H9 (cell line): ENCODE measurements at regions not wholly inside any gene's neighbourhood (a gene's known extent, or its start where the extent isn't known, plus 50 kb on each side); places are given as distances from the start of the nearest gene placed in this dataset.

Experiments used
- DNase-seq: peaks from one replicate; pipeline ENCODE4 v3.0.0-alpha.2; 2017
- H2AFZ ChIP-seq: one replicate; pipeline ENCODE4 v1.6.1; 2013; ENCODE audit warnings: mild to moderate bottlenecking, low read length, control low read depth, moderate library complexity
- H2AK5ac ChIP-seq: 2 replicates; pipeline ENCODE4 v1.6.1; 2013; ENCODE audit warnings: low read length, control low read depth, mixed read lengths; ENCODE audit not compliant: insufficient read length
- H2BK120ac ChIP-seq: one replicate; pipeline ENCODE4 v1.6.1; 2013; ENCODE audit warnings: low read depth, mild to moderate bottlenecking, low read length, control low read depth, inconsistent platforms; ENCODE audit not compliant: poor library complexity, severe bottlenecking
- H2BK12ac ChIP-seq: 2 replicates; pipeline ENCODE4 v1.6.1; 2013; ENCODE audit warnings: low read length, control low read depth, mixed read lengths, low read depth; ENCODE audit not compliant: insufficient read length
- H2BK15ac ChIP-seq: 2 replicates; pipeline ENCODE4 v1.6.1; 2013; ENCODE audit warnings: low read depth, low read length, control low read depth
- H2BK20ac ChIP-seq: one replicate; pipeline ENCODE4 v1.6.1; 2013; ENCODE audit warnings: low read depth, mild to moderate bottlenecking, low read length, control low read depth, inconsistent platforms; ENCODE audit not compliant: poor library complexity, severe bottlenecking
- H2BK5ac ChIP-seq: 2 replicates; pipeline ENCODE4 v1.6.1; 2013; ENCODE audit warnings: low read length, control low read depth, mixed read lengths; ENCODE audit not compliant: insufficient read length
- H3K14ac ChIP-seq: 2 replicates; pipeline ENCODE4 v1.6.1; 2013; ENCODE audit warnings: low read length, control low read depth; ENCODE audit not compliant: insufficient read depth
- H3K18ac ChIP-seq: 2 replicates; pipeline ENCODE4 v1.6.1; 2013; ENCODE audit warnings: low read depth, mild to moderate bottlenecking, mixed read lengths, low read length, control low read depth; ENCODE audit not compliant: insufficient read length
- H3K23ac ChIP-seq: 2 replicates; pipeline ENCODE4 v1.6.1; 2013; ENCODE audit warnings: low read length, control low read depth, mixed read lengths, low read depth; ENCODE audit not compliant: insufficient read length
- H3K23me2 ChIP-seq: 2 replicates; pipeline ENCODE4 v1.6.1; 2013; ENCODE audit warnings: low read depth, mild to moderate bottlenecking, mixed read lengths, low read length, control low read depth; ENCODE audit not compliant: insufficient read length, poor library complexity, severe bottlenecking
- H3K27ac ChIP-seq: 2 replicates; pipeline ENCODE4 v1.5.1; 2013; ENCODE audit warnings: low read length, control low read depth, mixed read lengths, low read depth; ENCODE audit not compliant: insufficient read length
- H3K27me3 ChIP-seq: 2 replicates; pipeline ENCODE4 v1.6.1; 2013; ENCODE audit warnings: low read length, control low read depth, inconsistent platforms; ENCODE audit not compliant: insufficient read depth
- H3K4ac ChIP-seq: 2 replicates; pipeline ENCODE4 v1.6.1; 2013; ENCODE audit warnings: low read depth, mild to moderate bottlenecking, control low read depth, inconsistent platforms, low read length, moderate library complexity
- H3K4me1 ChIP-seq: 2 replicates; pipeline ENCODE4 v1.6.1; 2013; ENCODE audit warnings: low read length, control low read depth, inconsistent platforms; ENCODE audit not compliant: insufficient read depth
- H3K4me2 ChIP-seq: 2 replicates; pipeline ENCODE4 v1.6.1; 2013; ENCODE audit warnings: low read length, control low read depth, mixed read lengths; ENCODE audit not compliant: insufficient read length, insufficient read depth
- H3K56ac ChIP-seq: 2 replicates; pipeline ENCODE4 v1.6.1; 2013; ENCODE audit warnings: low read depth, mild to moderate bottlenecking, mixed read lengths, low read length, control low read depth; ENCODE audit not compliant: insufficient read length
- H3K79me1 ChIP-seq: 2 replicates; pipeline ENCODE4 v1.6.1; 2013; ENCODE audit warnings: low read depth, mild to moderate bottlenecking, moderate library complexity, low read length, control low read depth, inconsistent platforms; ENCODE audit not compliant: insufficient read depth, poor library complexity, severe bottlenecking
- H3K79me2 ChIP-seq: 2 replicates; pipeline ENCODE4 v1.6.1; 2013; ENCODE audit warnings: low read length, control low read depth, inconsistent platforms; ENCODE audit not compliant: insufficient read depth
- H3K9ac ChIP-seq: 2 replicates; pipeline ENCODE4 v1.6.1; 2013; ENCODE audit warnings: low read length, control low read depth, mixed read lengths; ENCODE audit not compliant: insufficient read length; ENCODE audit errors: extremely low read depth
- H3K9me3 ChIP-seq: one replicate; pipeline ENCODE4 v1.6.1; 2013; ENCODE audit warnings: low read depth, low read length, inconsistent platforms; ENCODE audit not compliant: control insufficient read depth
- H3T11ph ChIP-seq: one replicate; pipeline ENCODE4 v1.6.1; 2013; ENCODE audit warnings: mild to moderate bottlenecking, low read length, control low read depth, inconsistent platforms
- H4K20me1 ChIP-seq: one replicate; pipeline ENCODE4 v1.6.1; 2013; ENCODE audit not compliant: control insufficient read depth, insufficient read length, insufficient read depth
- H4K5ac ChIP-seq: 2 replicates; pipeline ENCODE4 v1.6.1; 2013; ENCODE audit warnings: low read depth, mild to moderate bottlenecking, mixed read lengths, low read length, control low read depth; ENCODE audit not compliant: insufficient read length
- H4K8ac ChIP-seq: replicated peaks from 2 replicates; pipeline ENCODE4 v1.6.1; 2013; ENCODE audit warnings: low read length, control low read depth, mixed read lengths, low read depth; ENCODE audit not compliant: insufficient read length
- H4K91ac ChIP-seq: 2 replicates; pipeline ENCODE4 v1.6.1; 2013; ENCODE audit warnings: low read depth, mild to moderate bottlenecking, moderate library complexity, mixed read lengths, low read length, control low read depth; ENCODE audit not compliant: insufficient read length
- H3K27ac Mint-ChIP-seq, 3 experiments: 2 replicates in 2 of 3; 3 replicates in 1 of 3; pipeline ENCODE4 v1.8.0; 2020 to 2021; ENCODE audit warnings: mixed read lengths in 3 of 3, mild to moderate bottlenecking in 1 of 3, moderate library complexity in 1 of 3
- H3K27me3 Mint-ChIP-seq: 2 replicates; pipeline ENCODE4 v1.8.0; 2021; ENCODE audit warnings: low read depth, mild to moderate bottlenecking, moderate library complexity, mixed read lengths
- H3K36me3 Mint-ChIP-seq, 3 experiments: 2 replicates in 2 of 3; 3 replicates in 1 of 3; pipeline ENCODE4 v1.8.0; 2020 to 2021; ENCODE audit warnings: low read depth in 3 of 3, mixed read lengths in 3 of 3; ENCODE audit not compliant: insufficient read depth in 1 of 3
- H3K4me1 Mint-ChIP-seq, 2 experiments: 2 replicates each; pipeline ENCODE4 v1.8.0; 2020; ENCODE audit warnings: mixed read lengths in 2 of 2
- H3K4me3 Mint-ChIP-seq, 2 experiments: 2 replicates in 1 of 2; 3 replicates in 1 of 2; pipeline ENCODE4 v1.8.0; 2020 to 2021; ENCODE audit warnings: mild to moderate bottlenecking in 2 of 2, mixed read lengths in 2 of 2, moderate library complexity in 1 of 2
- H3K9me3 Mint-ChIP-seq, 2 experiments: 2 replicates in 1 of 2; 3 replicates in 1 of 2; pipeline ENCODE4 v1.8.0; 2020; ENCODE audit warnings: mild to moderate bottlenecking in 2 of 2, mixed read lengths in 2 of 2, moderate library complexity in 1 of 2
- WGBS: extraction: QIAGEN DNeasy Blood & Tissue Kit; methylation state at CpG from one replicate; pipeline ENCODE4 v1.1.7; 2013; ENCODE audit warnings: missing lambda C conversion rate, low lambda C conversion rate, mixed read lengths; ENCODE audit not compliant: insufficient read length; ENCODE audit errors: extremely low coverage; 5-methylcytosine and 5-hydroxymethylcytosine counted together
- TF ChIP-seq, protein P1 (sequence below): fragments of 200-600 bp; sonication (generic); conservative IDR thresholded peaks from 3 replicates; pipeline ENCODE4 v1.8.0; 2021; ENCODE audit warnings: antibody characterized with exemption, mild to moderate bottlenecking

DNA sequence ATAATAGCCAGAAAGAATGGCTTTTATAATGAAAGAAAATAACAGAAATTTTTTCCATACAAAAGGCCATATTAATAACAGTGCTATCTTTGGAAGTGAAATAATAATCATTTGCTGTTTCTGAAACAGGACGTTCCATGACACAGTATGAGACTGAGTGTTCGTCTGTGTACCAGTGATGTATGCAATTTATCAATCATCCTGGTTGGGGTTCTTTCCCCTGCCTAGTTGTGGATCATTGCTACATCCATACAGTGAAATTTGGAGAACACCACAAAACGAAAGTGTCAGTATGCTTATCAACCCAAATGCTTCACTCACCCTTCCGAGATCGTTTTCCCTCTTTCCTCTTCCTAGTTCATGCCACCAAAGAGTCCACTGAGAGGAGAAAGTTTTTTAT lies 151.4 kb upstream of the PRDM1 start:
- TF ChIP-seq, protein P1, sequence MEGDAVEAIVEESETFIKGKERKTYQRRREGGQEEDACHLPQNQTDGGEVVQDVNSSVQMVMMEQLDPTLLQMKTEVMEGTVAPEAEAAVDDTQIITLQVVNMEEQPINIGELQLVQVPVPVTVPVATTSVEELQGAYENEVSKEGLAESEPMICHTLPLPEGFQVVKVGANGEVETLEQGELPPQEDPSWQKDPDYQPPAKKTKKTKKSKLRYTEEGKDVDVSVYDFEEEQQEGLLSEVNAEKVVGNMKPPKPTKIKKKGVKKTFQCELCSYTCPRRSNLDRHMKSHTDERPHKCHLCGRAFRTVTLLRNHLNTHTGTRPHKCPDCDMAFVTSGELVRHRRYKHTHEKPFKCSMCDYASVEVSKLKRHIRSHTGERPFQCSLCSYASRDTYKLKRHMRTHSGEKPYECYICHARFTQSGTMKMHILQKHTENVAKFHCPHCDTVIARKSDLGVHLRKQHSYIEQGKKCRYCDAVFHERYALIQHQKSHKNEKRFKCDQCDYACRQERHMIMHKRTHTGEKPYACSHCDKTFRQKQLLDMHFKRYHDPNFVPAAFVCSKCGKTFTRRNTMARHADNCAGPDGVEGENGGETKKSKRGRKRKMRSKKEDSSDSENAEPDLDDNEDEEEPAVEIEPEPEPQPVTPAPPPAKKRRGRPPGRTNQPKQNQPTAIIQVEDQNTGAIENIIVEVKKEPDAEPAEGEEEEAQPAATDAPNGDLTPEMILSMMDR: no peak

More for the DNA sequence above, 151.4 kb upstream of the PRDM1 start:
- no CpG with 5 or more reads among the region's 5 CpGs for WGBS
- Histone ChIP-seq H4K8ac (no peak overlapping the region), H3K27me3 (no peaks in the 10 kb centered on the region), H3K27ac (no peak overlapping the region), H3K23ac (no peak overlapping the region), H4K91ac (no peak overlapping the region), H3K23me2 (no peaks in the 10 kb centered on the region), H2AK5ac (no peak overlapping the region), H3K9ac (no peak overlapping the region), H3K4me1 (no peaks in the 10 kb centered on the region), H2BK12ac (no peak overlapping the region), H4K5ac (no peak overlapping the region), H4K20me1 (no peaks in the 10 kb centered on the region), H3K79me1 (no peaks in the 10 kb centered on the region), H3K9me3 (no peaks in the 10 kb centered on the region), H2BK120ac (no peak overlapping the region), H3K4ac (no peak overlapping the region), H3K14ac (no peak overlapping the region), H2AFZ (no peak overlapping the region), H2BK20ac (no peak overlapping the region), H3K4me2 (no peak overlapping the region), H3K79me2 (no peaks in the 10 kb centered on the region), H3K56ac (no peak overlapping the region), H2BK15ac (no peak overlapping the region), H3T11ph (no peak overlapping the region), H2BK5ac (no peak overlapping the region), H3K18ac (no peak overlapping the region)
- no peak for DNase-seq
- no peaks in the 10 kb centered on the region for H3K4me1 Mint-ChIP-seq
- H3K27ac Mint-ChIP-seq: peak overlapping the region in 1 of 3 experiments; percentile 8; a peak in 1 of 7 replicates
- H3K9me3 Mint-ChIP-seq: no peaks in the 10 kb centered on the region
- H3K4me3 Mint-ChIP-seq: no peak overlapping the region
- no peaks in the 10 kb centered on the region for H3K27me3 Mint-ChIP-seq
- H3K36me3 Mint-ChIP-seq: no peaks in the 10 kb centered on the region
